HL-60 (cell line): ENCODE measurements at regions not wholly inside any gene's neighbourhood (a gene's known extent, or its start where the extent isn't known, plus 50 kb on each side); places are given as distances from the start of the nearest gene placed in this dataset.

Experiments used
- DNase-seq, 2 experiments: peaks; one replicate each; pipeline ENCODE4 v3.0.0-alpha.2; 2010 to 2020; ENCODE audit warnings: low read depth in 1 of 2, low spot score in 1 of 2
- H3K27ac ChIP-seq: fragments of 250-450 bp; sonication (Bioruptor Pico); replicated peaks from 2 replicates; pipeline ENCODE4 v1.5.1; 2020; ENCODE audit warnings: mild to moderate bottlenecking, moderate library complexity
- H3K27me3 ChIP-seq: fragments of 250-450 bp; sonication (Bioruptor Pico); 2 replicates; pipeline ENCODE4 v1.5.1; 2021; ENCODE audit warnings: mild to moderate bottlenecking, moderate library complexity; ENCODE audit not compliant: insufficient read depth, poor library complexity, severe bottlenecking
- H3K4me3 ChIP-seq: replicated peaks from 2 replicates; pipeline ENCODE4 v1.5.1; 2011; ENCODE audit warnings: mild to moderate bottlenecking, control low read depth, low read length; ENCODE audit not compliant: insufficient read depth
- GABPA ChIP-seq: IDR thresholded peaks from 2 replicates; pipeline ENCODE4 v1.6.1; 2012; ENCODE audit warnings: low read depth
- POLR2AphosphoS5 ChIP-seq: IDR thresholded peaks from 2 replicates; pipeline ENCODE4 v1.6.1; 2012; ENCODE audit warnings: low read depth
- SPI1 ChIP-seq: IDR thresholded peaks from 2 replicates; pipeline ENCODE4 v1.6.1; 2012; ENCODE audit warnings: low read depth, mild to moderate bottlenecking, borderline replicate concordance
- TF ChIP-seq, protein P1 (sequence below): IDR thresholded peaks from 2 replicates; pipeline ENCODE4 v1.6.1; 2012; ENCODE audit warnings: low read depth; ENCODE audit not compliant: insufficient replicate concordance
- TF ChIP-seq, protein P2 (sequence below): IDR thresholded peaks from one replicate; pipeline ENCODE4 v1.5.1; 2011; ENCODE audit warnings: low read length, control low read depth, inconsistent platforms; ENCODE audit not compliant: insufficient read depth

DNA sequence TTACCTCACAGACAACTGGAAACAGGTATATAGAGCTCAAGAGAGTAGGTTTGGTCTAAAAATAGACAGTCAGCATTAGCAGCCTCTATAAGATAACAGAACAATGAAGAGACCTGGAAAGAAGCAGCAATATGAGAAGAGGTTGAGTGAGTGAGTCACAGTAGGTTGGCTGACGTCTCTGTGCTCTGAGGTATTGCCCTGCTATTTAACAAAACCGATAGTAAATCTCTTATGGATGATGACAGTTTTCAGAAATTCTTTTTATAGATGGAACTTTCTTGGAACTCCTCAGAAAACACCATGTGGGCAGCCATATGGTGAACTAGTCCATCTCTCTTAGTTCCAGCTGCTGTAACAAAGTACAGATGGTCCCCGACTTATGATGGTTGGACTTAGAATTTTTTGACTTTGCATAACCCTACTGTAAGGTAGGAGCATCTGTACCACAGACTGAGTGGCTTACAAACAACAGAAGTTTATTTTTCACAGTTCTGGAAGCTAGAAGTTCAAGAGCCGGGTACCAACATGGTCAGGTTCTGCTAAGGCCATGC is 123.5 kb downstream of the MBD2 start:
- peaks cover 8% of the 10 kb centered on the region for H3K27me3 ChIP-seq
- no peak overlapping the region for H3K27ac ChIP-seq
- no peak for DNase-seq
- TF ChIP-seq SPI1 (no peak), GABPA (no peak), POLR2AphosphoS5 (no peak)
- TF ChIP-seq, protein P1, sequence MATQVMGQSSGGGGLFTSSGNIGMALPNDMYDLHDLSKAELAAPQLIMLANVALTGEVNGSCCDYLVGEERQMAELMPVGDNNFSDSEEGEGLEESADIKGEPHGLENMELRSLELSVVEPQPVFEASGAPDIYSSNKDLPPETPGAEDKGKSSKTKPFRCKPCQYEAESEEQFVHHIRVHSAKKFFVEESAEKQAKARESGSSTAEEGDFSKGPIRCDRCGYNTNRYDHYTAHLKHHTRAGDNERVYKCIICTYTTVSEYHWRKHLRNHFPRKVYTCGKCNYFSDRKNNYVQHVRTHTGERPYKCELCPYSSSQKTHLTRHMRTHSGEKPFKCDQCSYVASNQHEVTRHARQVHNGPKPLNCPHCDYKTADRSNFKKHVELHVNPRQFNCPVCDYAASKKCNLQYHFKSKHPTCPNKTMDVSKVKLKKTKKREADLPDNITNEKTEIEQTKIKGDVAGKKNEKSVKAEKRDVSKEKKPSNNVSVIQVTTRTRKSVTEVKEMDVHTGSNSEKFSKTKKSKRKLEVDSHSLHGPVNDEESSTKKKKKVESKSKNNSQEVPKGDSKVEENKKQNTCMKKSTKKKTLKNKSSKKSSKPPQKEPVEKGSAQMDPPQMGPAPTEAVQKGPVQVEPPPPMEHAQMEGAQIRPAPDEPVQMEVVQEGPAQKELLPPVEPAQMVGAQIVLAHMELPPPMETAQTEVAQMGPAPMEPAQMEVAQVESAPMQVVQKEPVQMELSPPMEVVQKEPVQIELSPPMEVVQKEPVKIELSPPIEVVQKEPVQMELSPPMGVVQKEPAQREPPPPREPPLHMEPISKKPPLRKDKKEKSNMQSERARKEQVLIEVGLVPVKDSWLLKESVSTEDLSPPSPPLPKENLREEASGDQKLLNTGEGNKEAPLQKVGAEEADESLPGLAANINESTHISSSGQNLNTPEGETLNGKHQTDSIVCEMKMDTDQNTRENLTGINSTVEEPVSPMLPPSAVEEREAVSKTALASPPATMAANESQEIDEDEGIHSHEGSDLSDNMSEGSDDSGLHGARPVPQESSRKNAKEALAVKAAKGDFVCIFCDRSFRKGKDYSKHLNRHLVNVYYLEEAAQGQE = no peak
- TF ChIP-seq, protein P2, sequence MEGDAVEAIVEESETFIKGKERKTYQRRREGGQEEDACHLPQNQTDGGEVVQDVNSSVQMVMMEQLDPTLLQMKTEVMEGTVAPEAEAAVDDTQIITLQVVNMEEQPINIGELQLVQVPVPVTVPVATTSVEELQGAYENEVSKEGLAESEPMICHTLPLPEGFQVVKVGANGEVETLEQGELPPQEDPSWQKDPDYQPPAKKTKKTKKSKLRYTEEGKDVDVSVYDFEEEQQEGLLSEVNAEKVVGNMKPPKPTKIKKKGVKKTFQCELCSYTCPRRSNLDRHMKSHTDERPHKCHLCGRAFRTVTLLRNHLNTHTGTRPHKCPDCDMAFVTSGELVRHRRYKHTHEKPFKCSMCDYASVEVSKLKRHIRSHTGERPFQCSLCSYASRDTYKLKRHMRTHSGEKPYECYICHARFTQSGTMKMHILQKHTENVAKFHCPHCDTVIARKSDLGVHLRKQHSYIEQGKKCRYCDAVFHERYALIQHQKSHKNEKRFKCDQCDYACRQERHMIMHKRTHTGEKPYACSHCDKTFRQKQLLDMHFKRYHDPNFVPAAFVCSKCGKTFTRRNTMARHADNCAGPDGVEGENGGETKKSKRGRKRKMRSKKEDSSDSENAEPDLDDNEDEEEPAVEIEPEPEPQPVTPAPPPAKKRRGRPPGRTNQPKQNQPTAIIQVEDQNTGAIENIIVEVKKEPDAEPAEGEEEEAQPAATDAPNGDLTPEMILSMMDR = no peak
- H3K4me3 ChIP-seq = no peak overlapping the region

DNA sequence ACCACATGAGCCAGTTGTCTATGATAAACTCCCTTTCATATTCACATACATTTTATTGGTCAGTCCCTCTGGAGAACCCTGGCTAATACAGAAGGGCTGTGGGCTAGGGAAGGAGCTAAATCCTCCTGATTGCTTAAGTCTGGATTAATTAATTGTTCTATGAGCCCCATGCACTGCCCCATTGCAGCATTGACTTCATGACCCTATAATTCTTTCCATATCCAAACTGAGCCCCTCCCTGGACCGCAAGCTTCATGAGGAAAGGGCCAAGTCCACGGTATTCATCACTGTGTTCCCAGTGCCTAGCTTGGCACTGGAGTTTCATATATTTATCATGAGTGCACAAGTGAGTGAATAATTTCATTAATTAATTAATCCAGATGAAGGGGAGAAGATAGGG is 124.0 kb downstream of the MBD2 start:
- peaks cover 6% of the 10 kb centered on the region for H3K27me3 ChIP-seq
- DNase-seq = no peak
- no peak overlapping the region for H3K4me3 ChIP-seq
- H3K27ac ChIP-seq = no peak overlapping the region
- TF ChIP-seq, protein P1 = no peak
- TF ChIP-seq POLR2AphosphoS5 (no peak), SPI1 (no peak), GABPA (no peak)
- TF ChIP-seq, protein P2 = no peak

DNA sequence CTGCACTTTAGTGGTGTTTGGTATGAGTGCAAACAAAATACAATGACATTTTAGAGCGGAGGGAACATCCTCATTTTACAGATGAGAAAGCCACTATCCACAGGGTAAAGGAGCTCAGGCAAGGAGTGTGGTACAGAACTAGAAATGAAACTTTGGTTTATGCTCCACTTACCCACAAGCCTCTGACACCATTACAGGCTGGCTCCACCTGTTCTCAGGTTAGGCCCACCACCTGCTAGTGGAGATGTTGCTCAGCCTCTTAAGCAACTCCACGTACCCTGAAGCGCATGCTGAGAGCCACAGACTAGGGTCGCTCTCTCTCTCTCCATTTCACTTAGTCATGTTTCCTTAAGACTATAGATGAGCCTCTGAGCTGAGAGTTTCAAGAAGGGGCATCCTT is 130.0 kb downstream of the MBD2 start:
- H3K27me3 ChIP-seq = no peaks in the 10 kb centered on the region
- no peak for DNase-seq
- TF ChIP-seq SPI1 (no peak), GABPA (no peak), POLR2AphosphoS5 (no peak)
- TF ChIP-seq, protein P1 = no peak
- TF ChIP-seq, protein P2 = no peak
- no peak overlapping the region for H3K27ac ChIP-seq
- no peak overlapping the region for H3K4me3 ChIP-seq
